Loucy (cell line): ENCODE measurements at regions not wholly inside any gene's neighbourhood (a gene's known extent, or its start where the extent isn't known, plus 50 kb on each side); places are given as distances from the start of the nearest gene placed in this dataset.

Source experiments
- H2AFZ ChIP-seq: fragments of 200-600 bp; sonication (generic); 2 replicates; pipeline ENCODE4 v1.6.0; 2016; ENCODE audit warnings: antibody characterized with exemption, mild to moderate bottlenecking, low read length, moderate library complexity
- H3F3A ChIP-seq: fragments of 200-600 bp; 2 replicates; pipeline ENCODE4 v1.6.0; 2016; ENCODE audit warnings: antibody characterized with exemption, low read depth, mild to moderate bottlenecking
- H3K27me3 ChIP-seq: fragments of 200-600 bp; sonication (generic); 2 replicates; pipeline ENCODE4 v1.6.1; 2014; ENCODE audit warnings: low read length, mild to moderate bottlenecking; ENCODE audit not compliant: insufficient read depth, poor library complexity, severe bottlenecking
- H3K36me3 ChIP-seq: fragments of 200-600 bp; sonication (generic); 2 replicates; pipeline ENCODE4 v1.6.1; 2016; ENCODE audit warnings: low read length; ENCODE audit not compliant: insufficient read depth
- H3K4me1 ChIP-seq: fragments of 200-600 bp; sonication (generic); 2 replicates; pipeline ENCODE4 v1.5.1; 2014; ENCODE audit warnings: low read length, mild to moderate bottlenecking; ENCODE audit not compliant: insufficient read depth, poor library complexity, severe bottlenecking
- H3K4me2 ChIP-seq: fragments of 200-600 bp; sonication (generic); 2 replicates; pipeline ENCODE4 v1.6.0; 2014; ENCODE audit warnings: antibody characterized with exemption, low read length, low read depth, mild to moderate bottlenecking; ENCODE audit not compliant: poor library complexity, severe bottlenecking
- H3K4me3 ChIP-seq: fragments of 200-600 bp; sonication (generic); 2 replicates; pipeline ENCODE4 v1.5.1; 2014; ENCODE audit warnings: low read length, mild to moderate bottlenecking, mixed read lengths; ENCODE audit not compliant: poor library complexity, severe bottlenecking
- H3K79me2 ChIP-seq: fragments of 200-600 bp; sonication (generic); 2 replicates; pipeline ENCODE4 v1.6.1; 2014; ENCODE audit warnings: low read length; ENCODE audit not compliant: insufficient read depth
- H3K9ac ChIP-seq: fragments of 200-600 bp; sonication (generic); 2 replicates; pipeline ENCODE4 v1.6.0; 2014; ENCODE audit warnings: mild to moderate bottlenecking, low read depth, low read length, moderate library complexity; ENCODE audit not compliant: poor library complexity, severe bottlenecking
- H3K9me2 ChIP-seq: fragments of 200-600 bp; sonication (generic); replicated peaks from 2 replicates; pipeline ENCODE4 v1.6.1; 2016; ENCODE audit warnings: low read depth, low read length, mixed read lengths
- H3K9me3 ChIP-seq: fragments of 200-600 bp; sonication (generic); 2 replicates; pipeline ENCODE4 v1.6.1; 2014; ENCODE audit warnings: mild to moderate bottlenecking, antibody characterized with exemption, low read length, low read depth; ENCODE audit not compliant: insufficient read depth
- H4K20me1 ChIP-seq: fragments of 200-600 bp; sonication (generic); 2 replicates; pipeline ENCODE4 v1.6.0; 2014; ENCODE audit warnings: antibody characterized with exemption, low read length, mild to moderate bottlenecking; ENCODE audit not compliant: insufficient read depth, poor library complexity, severe bottlenecking
- CTCF ChIP-seq: fragments of 200-600 bp; sonication (generic); conservative IDR thresholded peaks from 2 replicates; pipeline ENCODE4 v1.5.1; 2014; ENCODE audit warnings: mild to moderate bottlenecking, antibody characterized with exemption, low read length
- EZH2phosphoT487 ChIP-seq: fragments of 200-600 bp; IDR thresholded peaks from 2 replicates; pipeline ENCODE4 v1.6.1; 2018; ENCODE audit warnings: antibody characterized with exemption, mild to moderate bottlenecking, moderate library complexity, borderline replicate concordance

- Histone ChIP-seq H2AFZ (no peak overlapping the region), H3K4me1 (no peaks in the 10 kb centered on the region), H3K9me3 (no peaks in the 10 kb centered on the region), H4K20me1 (no peaks in the 10 kb centered on the region), H3K79me2 (no peaks in the 10 kb centered on the region), H3K9ac (no peak overlapping the region), H3K9me2 (no peaks in the 10 kb centered on the region), H3K4me3 (no peak overlapping the region), H3K36me3 (no peaks in the 10 kb centered on the region), H3K4me2 (no peak overlapping the region), H3F3A (no peaks in the 10 kb centered on the region), H3K27me3 (no peaks in the 10 kb centered on the region)
- TF ChIP-seq EZH2phosphoT487 (no peak), CTCF (no peak)
These were observed 509.5 kb downstream of the SLITRK1 start for GRCh38 chr13:83372786-83373185.

DNA sequence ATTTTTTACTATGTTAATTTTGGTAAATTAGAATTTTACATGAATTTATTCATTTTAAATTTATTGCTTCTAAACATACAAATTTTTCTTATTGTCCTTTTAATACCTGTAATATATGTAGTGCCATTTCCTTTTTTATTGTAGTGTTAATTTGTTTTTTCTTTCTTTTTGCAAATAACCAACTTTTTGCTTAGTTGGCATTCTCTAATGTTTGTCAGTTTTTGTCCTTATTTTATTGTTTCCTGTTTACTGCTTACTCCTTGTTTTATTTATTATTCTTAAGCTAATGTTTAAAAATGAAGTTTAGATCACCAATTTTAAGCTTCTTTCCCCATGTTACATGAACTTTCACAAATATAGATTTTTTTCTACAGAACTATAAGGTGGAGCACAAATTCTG lies 516.6 kb downstream of the SLITRK1 start:
- no peaks in the 10 kb centered on the region for H3K4me1 ChIP-seq
- no peaks in the 10 kb centered on the region for H3K9me2 ChIP-seq
- H3K4me2 ChIP-seq = no peak overlapping the region
- TF ChIP-seq CTCF (no peak), EZH2phosphoT487 (no peak)
- no peaks in the 10 kb centered on the region for H3F3A ChIP-seq
- H3K79me2 ChIP-seq = no peaks in the 10 kb centered on the region
- H3K36me3 ChIP-seq = no peaks in the 10 kb centered on the region
- H3K4me3 ChIP-seq = no peak overlapping the region
- H3K27me3 ChIP-seq = no peaks in the 10 kb centered on the region
- H3K9me3 ChIP-seq = no peaks in the 10 kb centered on the region
- no peaks in the 10 kb centered on the region for H4K20me1 ChIP-seq
- H2AFZ ChIP-seq = no peak overlapping the region
- H3K9ac ChIP-seq = no peak overlapping the region

DNA sequence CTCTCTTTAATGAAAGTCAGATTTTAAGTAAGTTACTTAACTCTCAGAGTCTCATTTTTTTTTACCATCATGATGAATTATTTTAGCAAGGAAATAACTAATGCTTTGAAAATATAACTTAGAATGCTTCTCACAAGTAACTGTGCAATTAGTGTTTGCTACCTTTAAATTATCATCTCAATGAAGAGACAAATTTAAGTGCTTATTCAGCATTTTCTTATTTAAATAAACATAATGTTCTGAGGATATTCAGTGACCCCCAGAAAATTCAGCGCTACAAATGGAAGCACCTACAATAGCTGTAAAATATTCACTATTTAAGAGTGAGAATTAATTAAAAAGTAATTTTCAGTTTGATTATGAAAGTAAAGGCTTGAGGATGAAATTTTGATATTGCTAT lies 527.2 kb downstream of the SLITRK1 start:
- H4K20me1 ChIP-seq = no peaks in the 10 kb centered on the region
- no peak overlapping the region for H2AFZ ChIP-seq
- no peaks in the 10 kb centered on the region for H3F3A ChIP-seq
- H3K9me3 ChIP-seq = no peaks in the 10 kb centered on the region
- H3K4me2 ChIP-seq = no peak overlapping the region
- no peaks in the 10 kb centered on the region for H3K36me3 ChIP-seq
- TF ChIP-seq CTCF (no peak), EZH2phosphoT487 (no peak)
- no peaks in the 10 kb centered on the region for H3K9me2 ChIP-seq
- no peaks in the 10 kb centered on the region for H3K79me2 ChIP-seq
- H3K9ac ChIP-seq = no peak overlapping the region
- H3K4me3 ChIP-seq = no peak overlapping the region
- no peaks in the 10 kb centered on the region for H3K4me1 ChIP-seq
- H3K27me3 ChIP-seq = no peaks in the 10 kb centered on the region
